GM12878 (cell line): ENCODE measurements at regions not wholly inside any gene's neighbourhood (a gene's known extent, or its start where the extent isn't known, plus 50 kb on each side); places are given as distances from the start of the nearest gene placed in this dataset.

Source experiments
- ATAC-seq: fragments of 200-7000 bp; cut with Tn5 transposase; 3 replicates; pipeline ENCODE4 v1.9.1; 2020; ENCODE audit warnings: mild to moderate bottlenecking, moderate library complexity
- BruUV-seq: library from RNA; stranded (reverse); fragments of 400-500 nt; replicated peaks from 2 replicates; lab custom pipeline; 2021; lab: Mats Ljungman, UMichigan
- CTCF ChIA-PET: fragments of 300-600 bp; sonication (Branson Sonifier 250); formaldehyde crosslinking; extraction: SDS; loops from one replicate; lab custom pipeline; 2021; ENCODE audit warnings: inconsistent platforms; lab: Yijun Ruan, JAX
- POLR2A ChIA-PET: fragments of 350-600 bp; formaldehyde crosslinking; extraction: SDS; loops from one replicate; lab custom pipeline; 2021; ENCODE audit warnings: inconsistent platforms; lab: Charles Lee
- RAD21 ChIA-PET: fragments of 300-600 bp; sonication (Branson Sonifier 250); formaldehyde crosslinking; loops from one replicate; lab custom pipeline; 2023; ENCODE audit warnings: antibody characterized with exemption; ENCODE audit not compliant: unreplicated experiment; lab: Charles Lee
- SMC1A ChIA-PET: fragments of 300-600 bp; sonication (Branson Sonifier 250); formaldehyde crosslinking; loops from one replicate; lab custom pipeline; 2023; ENCODE audit not compliant: unreplicated experiment, uncharacterized antibody; lab: Charles Lee
- DNase-seq: peaks from one replicate; pipeline ENCODE4 v3.0.0-alpha.2; 2011; ENCODE audit warnings: low read depth, low spot score
- FAIRE-seq: peaks from 3 replicates; lab custom pipeline; 2011; peaks lifted over from hg19 to GRCh38; lab: Jason Lieb, UNC
- H2AFZ ChIP-seq: 2 replicates; pipeline ENCODE4 v1.6.0; 2011; ENCODE audit warnings: low read depth, low read length, control low read depth; ENCODE audit not compliant: control insufficient read depth
- H3K27ac ChIP-seq: 2 replicates; pipeline ENCODE4 v1.5.1; 2011; ENCODE audit warnings: control low read depth; ENCODE audit not compliant: control insufficient read depth, insufficient read depth
- H3K27me3 ChIP-seq, 2 experiments: replicated peaks in 1 of 2; 2 replicates each; pipeline versions ENCODE4 v1.6.0 to v1.6.1; 2011; ENCODE audit warnings: low read length in 1 of 2; ENCODE audit not compliant: control insufficient read depth in 2 of 2, insufficient read depth in 2 of 2
- H3K36me3 ChIP-seq, 2 experiments: 2 replicates each; pipeline ENCODE4 v1.5.1; 2011; ENCODE audit warnings: low read length in 1 of 2; ENCODE audit not compliant: control insufficient read depth in 2 of 2, insufficient read depth in 2 of 2
- H3K4me1 ChIP-seq: 2 replicates; pipeline ENCODE4 v1.6.1; 2011; ENCODE audit warnings: mild to moderate bottlenecking, low read length, moderate library complexity, mixed read lengths; ENCODE audit not compliant: control insufficient read depth, insufficient read depth
- H3K4me2 ChIP-seq: 2 replicates; pipeline ENCODE4 v1.6.0; 2011; ENCODE audit warnings: control low read depth; ENCODE audit not compliant: control insufficient read depth, insufficient read depth
- H3K4me3 ChIP-seq: fragments of 200-600 bp; sonication (generic); 2 replicates; pipeline ENCODE4 v1.5.1; 2016
- H3K79me2 ChIP-seq: 2 replicates; pipeline ENCODE4 v1.6.0; 2011; ENCODE audit warnings: low read length; ENCODE audit not compliant: control insufficient read depth, insufficient read depth
- H3K9ac ChIP-seq: 2 replicates; pipeline ENCODE4 v1.8.0; 2011; ENCODE audit warnings: low read length, control low read depth, mixed read lengths; ENCODE audit not compliant: control insufficient read depth, insufficient read depth
- H3K9me3 ChIP-seq: replicated peaks from 3 replicates; pipeline ENCODE4 v1.5.1; 2011; ENCODE audit warnings: mild to moderate bottlenecking, low read length; ENCODE audit not compliant: control insufficient read depth, insufficient read depth
- H4K20me1 ChIP-seq: 2 replicates; pipeline ENCODE4 v1.6.0; 2011; ENCODE audit not compliant: control insufficient read depth, insufficient read depth
- EED ChIP-seq: sonication (generic); IDR thresholded peaks from 2 replicates; pipeline ENCODE4 v1.6.1; 2016; ENCODE audit warnings: antibody characterized with exemption, low read depth
- EP300 ChIP-seq, 2 experiments: fragments of 150-350 bp in 1 of 2; IDR thresholded peaks; 2 replicates each; pipeline ENCODE4 v1.6.1; 2011 to 2012; ENCODE audit warnings: low read depth in 2 of 2, low read length in 2 of 2, borderline replicate concordance in 1 of 2, improper control_type of control experiment in 1 of 2, inconsistent platforms in 1 of 2; ENCODE audit not compliant: control insufficient read depth in 1 of 2
- EZH2 ChIP-seq: IDR thresholded peaks from 2 replicates; pipeline ENCODE4 v1.6.1; 2012; ENCODE audit warnings: low read depth, mild to moderate bottlenecking, control low read depth, inconsistent platforms, low read length, borderline replicate concordance; ENCODE audit not compliant: control insufficient read depth
- FOXK2 ChIP-seq: fragments of 450-650 bp; IDR thresholded peaks from 2 replicates; pipeline ENCODE4 v1.6.1; 2017; ENCODE audit warnings: mild to moderate bottlenecking, moderate library complexity
- HDAC2 ChIP-seq: fragments of 200-600 bp; sonication (generic); IDR thresholded peaks from 2 replicates; pipeline ENCODE4 v1.6.1; 2017
- IKZF2 ChIP-seq, 2 experiments: fragments of 450-650 bp; IDR thresholded peaks; 2 replicates each; pipeline ENCODE4 v1.6.1; 2017; ENCODE audit warnings: mild to moderate bottlenecking in 2 of 2, moderate library complexity in 2 of 2
- IRF4 ChIP-seq: IDR thresholded peaks from 2 replicates; pipeline ENCODE4 v1.6.1; 2011; ENCODE audit warnings: low read depth, low read length
- JUNB ChIP-seq: IDR thresholded peaks from 2 replicates; pipeline ENCODE4 v1.6.1; 2016; ENCODE audit warnings: antibody characterized with exemption, mild to moderate bottlenecking
- JUND ChIP-seq: IDR thresholded peaks from 2 replicates; pipeline ENCODE4 v1.6.1; 2012; ENCODE audit warnings: low read depth, mild to moderate bottlenecking, low read length, improper control_type of control experiment, moderate library complexity
- KAT2A ChIP-seq: conservative IDR thresholded peaks from 2 replicates; pipeline ENCODE4 v1.6.1; 2011; ENCODE audit warnings: low read depth, low read length; ENCODE audit not compliant: control insufficient read depth
- NR2C2 ChIP-seq: IDR thresholded peaks from 2 replicates; pipeline ENCODE4 v1.6.1; 2011; ENCODE audit warnings: borderline replicate concordance, low read depth; ENCODE audit not compliant: control insufficient read depth, insufficient read length
- RB1 ChIP-seq: fragments of 450-650 bp; formaldehyde crosslinking; IDR thresholded peaks from 2 replicates; pipeline ENCODE4 v1.6.1; 2017; ENCODE audit warnings: mild to moderate bottlenecking, borderline replicate concordance
- RUNX3 ChIP-seq: IDR thresholded peaks from 2 replicates; pipeline ENCODE4 v1.6.1; 2012; ENCODE audit warnings: low read length, inconsistent platforms
- WGBS: methylation state at CpG from one replicate; pipeline ENCODE4 v1.1.6; 2016; ENCODE audit warnings: low lambda C conversion rate; ENCODE audit not compliant: insufficient replicate concordance, insufficient coverage; ENCODE audit errors: missing lambda C conversion rate; 5-methylcytosine and 5-hydroxymethylcytosine counted together
- in situ Hi-C: fragments of 300-500 bp; cut with MboI; formaldehyde crosslinking; loops from 9 replicates; pipeline ENCODE4 v1.14.3; 2018; ENCODE audit warnings: mixed read lengths
- intact Hi-C: fragments of 100-400 bp; cut with micrococcal nuclease; formaldehyde crosslinking; loops from one replicate; pipeline ENCODE4 v1.14.2; 2022; ENCODE audit not compliant: unreplicated experiment
- TF ChIP-seq, protein P1 (sequence below): fragments of 450-650 bp; IDR thresholded peaks from 2 replicates; pipeline ENCODE4 v1.6.1; 2017; ENCODE audit warnings: mild to moderate bottlenecking
- TF ChIP-seq, protein P2 (sequence below): fragments of 150-350 bp; IDR thresholded peaks from 2 replicates; pipeline ENCODE4 v1.6.1; 2016; ENCODE audit warnings: low read depth, low read length
- TF ChIP-seq, protein P3 (sequence below): IDR thresholded peaks from 2 replicates; pipeline ENCODE4 v1.6.1; 2012; ENCODE audit warnings: improper control_type of control experiment, low read depth, low read length; ENCODE audit not compliant: insufficient replicate concordance

DNA sequence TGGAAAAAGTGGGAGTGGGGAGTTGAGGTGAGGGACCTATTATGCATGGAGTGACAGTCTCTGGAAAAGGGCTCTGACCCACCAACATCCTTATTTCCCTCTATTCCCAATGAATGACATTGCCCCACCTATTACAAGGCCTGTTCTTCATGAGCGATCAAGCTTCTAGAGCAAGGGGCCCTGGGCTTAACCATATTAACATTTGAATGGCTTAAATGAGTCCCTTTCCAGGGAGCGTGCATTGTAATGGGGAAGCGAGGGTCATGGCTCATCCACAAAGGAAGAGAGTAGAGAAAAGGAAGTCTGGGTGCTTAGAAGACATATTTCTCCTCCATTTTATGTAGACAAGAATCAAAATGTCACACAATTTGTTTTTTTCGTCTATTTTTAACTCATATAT, 255.5 kb downstream of the CAAP1 start:
- Histone ChIP-seq H4K20me1 (no peaks in the 10 kb centered on the region), H3K27ac (no peak overlapping the region), H3K79me2 (no peaks in the 10 kb centered on the region), H3K36me3 (no peaks in the 10 kb centered on the region), H3K4me3 (no peak overlapping the region), H3K9me3 (no peaks in the 10 kb centered on the region), H3K4me2 (no peak overlapping the region), H3K4me1 (no peaks in the 10 kb centered on the region), H3K9ac (no peak overlapping the region), H2AFZ (no peak overlapping the region), H3K27me3 (no peaks in the 10 kb centered on the region)
- DNase-seq, result no peak
- ChIA-PET SMC1A (no interaction called here), POLR2A (no interaction called here), CTCF (no interaction called here), RAD21 (no interaction called here)
- FAIRE-seq, result no peak
- intact Hi-C loops (no loop called here), in situ Hi-C loops (no loop called here)
- WGBS, result 8% methylated on average over 4 of the region's 4 CpGs
- no peak for ATAC-seq
- no TSS peak for BruUV-seq
- TF ChIP-seq, protein P1, sequence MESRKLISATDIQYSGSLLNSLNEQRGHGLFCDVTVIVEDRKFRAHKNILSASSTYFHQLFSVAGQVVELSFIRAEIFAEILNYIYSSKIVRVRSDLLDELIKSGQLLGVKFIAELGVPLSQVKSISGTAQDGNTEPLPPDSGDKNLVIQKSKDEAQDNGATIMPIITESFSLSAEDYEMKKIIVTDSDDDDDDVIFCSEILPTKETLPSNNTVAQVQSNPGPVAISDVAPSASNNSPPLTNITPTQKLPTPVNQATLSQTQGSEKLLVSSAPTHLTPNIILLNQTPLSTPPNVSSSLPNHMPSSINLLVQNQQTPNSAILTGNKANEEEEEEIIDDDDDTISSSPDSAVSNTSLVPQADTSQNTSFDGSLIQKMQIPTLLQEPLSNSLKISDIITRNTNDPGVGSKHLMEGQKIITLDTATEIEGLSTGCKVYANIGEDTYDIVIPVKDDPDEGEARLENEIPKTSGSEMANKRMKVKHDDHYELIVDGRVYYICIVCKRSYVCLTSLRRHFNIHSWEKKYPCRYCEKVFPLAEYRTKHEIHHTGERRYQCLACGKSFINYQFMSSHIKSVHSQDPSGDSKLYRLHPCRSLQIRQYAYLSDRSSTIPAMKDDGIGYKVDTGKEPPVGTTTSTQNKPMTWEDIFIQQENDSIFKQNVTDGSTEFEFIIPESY, result no peak
- TF ChIP-seq IKZF2 (IDR thresholded peaks at IDR 0.05), result no peak
- no peak for TF ChIP-seq IRF4
- TF ChIP-seq FOXK2, result no peak
- TF ChIP-seq EP300 (IDR thresholded peaks at IDR 0.05; ENCODE audit: borderline replicate concordance in 1 of 2, control insufficient read depth in 1 of 2, low read depth in 2 of 2, low read length in 2 of 2), result no peak
- TF ChIP-seq, protein P2, sequence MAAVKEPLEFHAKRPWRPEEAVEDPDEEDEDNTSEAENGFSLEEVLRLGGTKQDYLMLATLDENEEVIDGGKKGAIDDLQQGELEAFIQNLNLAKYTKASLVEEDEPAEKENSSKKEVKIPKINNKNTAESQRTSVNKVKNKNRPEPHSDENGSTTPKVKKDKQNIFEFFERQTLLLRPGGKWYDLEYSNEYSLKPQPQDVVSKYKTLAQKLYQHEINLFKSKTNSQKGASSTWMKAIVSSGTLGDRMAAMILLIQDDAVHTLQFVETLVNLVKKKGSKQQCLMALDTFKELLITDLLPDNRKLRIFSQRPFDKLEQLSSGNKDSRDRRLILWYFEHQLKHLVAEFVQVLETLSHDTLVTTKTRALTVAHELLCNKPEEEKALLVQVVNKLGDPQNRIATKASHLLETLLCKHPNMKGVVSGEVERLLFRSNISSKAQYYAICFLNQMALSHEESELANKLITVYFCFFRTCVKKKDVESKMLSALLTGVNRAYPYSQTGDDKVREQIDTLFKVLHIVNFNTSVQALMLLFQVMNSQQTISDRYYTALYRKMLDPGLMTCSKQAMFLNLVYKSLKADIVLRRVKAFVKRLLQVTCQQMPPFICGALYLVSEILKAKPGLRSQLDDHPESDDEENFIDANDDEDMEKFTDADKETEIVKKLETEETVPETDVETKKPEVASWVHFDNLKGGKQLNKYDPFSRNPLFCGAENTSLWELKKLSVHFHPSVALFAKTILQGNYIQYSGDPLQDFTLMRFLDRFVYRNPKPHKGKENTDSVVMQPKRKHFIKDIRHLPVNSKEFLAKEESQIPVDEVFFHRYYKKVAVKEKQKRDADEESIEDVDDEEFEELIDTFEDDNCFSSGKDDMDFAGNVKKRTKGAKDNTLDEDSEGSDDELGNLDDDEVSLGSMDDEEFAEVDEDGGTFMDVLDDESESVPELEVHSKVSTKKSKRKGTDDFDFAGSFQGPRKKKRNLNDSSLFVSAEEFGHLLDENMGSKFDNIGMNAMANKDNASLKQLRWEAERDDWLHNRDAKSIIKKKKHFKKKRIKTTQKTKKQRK, result no peak
- TF ChIP-seq EED, result no peak
- no peak for TF ChIP-seq JUND
- TF ChIP-seq RB1, result no peak
- no peak for TF ChIP-seq JUNB
- TF ChIP-seq, protein P3, sequence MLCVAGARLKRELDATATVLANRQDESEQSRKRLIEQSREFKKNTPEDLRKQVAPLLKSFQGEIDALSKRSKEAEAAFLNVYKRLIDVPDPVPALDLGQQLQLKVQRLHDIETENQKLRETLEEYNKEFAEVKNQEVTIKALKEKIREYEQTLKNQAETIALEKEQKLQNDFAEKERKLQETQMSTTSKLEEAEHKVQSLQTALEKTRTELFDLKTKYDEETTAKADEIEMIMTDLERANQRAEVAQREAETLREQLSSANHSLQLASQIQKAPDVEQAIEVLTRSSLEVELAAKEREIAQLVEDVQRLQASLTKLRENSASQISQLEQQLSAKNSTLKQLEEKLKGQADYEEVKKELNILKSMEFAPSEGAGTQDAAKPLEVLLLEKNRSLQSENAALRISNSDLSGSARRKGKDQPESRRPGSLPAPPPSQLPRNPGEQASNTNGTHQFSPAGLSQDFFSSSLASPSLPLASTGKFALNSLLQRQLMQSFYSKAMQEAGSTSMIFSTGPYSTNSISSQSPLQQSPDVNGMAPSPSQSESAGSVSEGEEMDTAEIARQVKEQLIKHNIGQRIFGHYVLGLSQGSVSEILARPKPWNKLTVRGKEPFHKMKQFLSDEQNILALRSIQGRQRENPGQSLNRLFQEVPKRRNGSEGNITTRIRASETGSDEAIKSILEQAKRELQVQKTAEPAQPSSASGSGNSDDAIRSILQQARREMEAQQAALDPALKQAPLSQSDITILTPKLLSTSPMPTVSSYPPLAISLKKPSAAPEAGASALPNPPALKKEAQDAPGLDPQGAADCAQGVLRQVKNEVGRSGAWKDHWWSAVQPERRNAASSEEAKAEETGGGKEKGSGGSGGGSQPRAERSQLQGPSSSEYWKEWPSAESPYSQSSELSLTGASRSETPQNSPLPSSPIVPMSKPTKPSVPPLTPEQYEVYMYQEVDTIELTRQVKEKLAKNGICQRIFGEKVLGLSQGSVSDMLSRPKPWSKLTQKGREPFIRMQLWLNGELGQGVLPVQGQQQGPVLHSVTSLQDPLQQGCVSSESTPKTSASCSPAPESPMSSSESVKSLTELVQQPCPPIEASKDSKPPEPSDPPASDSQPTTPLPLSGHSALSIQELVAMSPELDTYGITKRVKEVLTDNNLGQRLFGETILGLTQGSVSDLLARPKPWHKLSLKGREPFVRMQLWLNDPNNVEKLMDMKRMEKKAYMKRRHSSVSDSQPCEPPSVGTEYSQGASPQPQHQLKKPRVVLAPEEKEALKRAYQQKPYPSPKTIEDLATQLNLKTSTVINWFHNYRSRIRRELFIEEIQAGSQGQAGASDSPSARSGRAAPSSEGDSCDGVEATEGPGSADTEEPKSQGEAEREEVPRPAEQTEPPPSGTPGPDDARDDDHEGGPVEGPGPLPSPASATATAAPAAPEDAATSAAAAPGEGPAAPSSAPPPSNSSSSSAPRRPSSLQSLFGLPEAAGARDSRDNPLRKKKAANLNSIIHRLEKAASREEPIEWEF, result no peak
- TF ChIP-seq KAT2A, result no peak
- no peak for TF ChIP-seq NR2C2
- no peak for TF ChIP-seq EZH2
- no peak for TF ChIP-seq RUNX3
- TF ChIP-seq HDAC2, result no peak
